ENCODE measurements at regions not wholly inside any gene's neighbourhood (a gene's known extent, or its start where the extent isn't known, plus 50 kb on each side); places are given as distances from the start of the nearest gene placed in this dataset.

DNA sequence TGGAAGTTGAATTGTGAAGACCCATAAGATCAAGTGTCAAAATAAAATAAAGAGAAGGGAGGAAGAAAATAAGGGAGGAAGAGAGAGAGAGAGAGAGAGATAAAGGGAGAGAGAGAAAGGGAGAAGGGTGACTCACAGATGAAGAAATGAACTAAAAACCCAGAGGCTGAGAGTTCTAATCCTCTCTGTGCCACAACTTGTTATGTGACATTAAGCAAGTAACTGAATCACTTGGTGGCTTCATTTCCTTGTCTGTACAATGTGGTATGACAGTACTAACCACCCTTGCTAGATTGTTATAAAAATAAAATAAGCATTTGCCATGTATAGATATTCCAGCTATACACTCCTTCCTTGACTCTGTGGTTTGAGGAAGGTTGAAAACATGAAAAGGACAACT is 189.0 kb upstream of the FRMD6 start:
- TF ChIP-seq POLR2A (IDR thresholded peaks at IDR 0.05) (no peak), POLR2AphosphoS5 (IDR thresholded peaks at IDR 0.05) (no peak)
- TF ChIP-seq, protein P1, sequence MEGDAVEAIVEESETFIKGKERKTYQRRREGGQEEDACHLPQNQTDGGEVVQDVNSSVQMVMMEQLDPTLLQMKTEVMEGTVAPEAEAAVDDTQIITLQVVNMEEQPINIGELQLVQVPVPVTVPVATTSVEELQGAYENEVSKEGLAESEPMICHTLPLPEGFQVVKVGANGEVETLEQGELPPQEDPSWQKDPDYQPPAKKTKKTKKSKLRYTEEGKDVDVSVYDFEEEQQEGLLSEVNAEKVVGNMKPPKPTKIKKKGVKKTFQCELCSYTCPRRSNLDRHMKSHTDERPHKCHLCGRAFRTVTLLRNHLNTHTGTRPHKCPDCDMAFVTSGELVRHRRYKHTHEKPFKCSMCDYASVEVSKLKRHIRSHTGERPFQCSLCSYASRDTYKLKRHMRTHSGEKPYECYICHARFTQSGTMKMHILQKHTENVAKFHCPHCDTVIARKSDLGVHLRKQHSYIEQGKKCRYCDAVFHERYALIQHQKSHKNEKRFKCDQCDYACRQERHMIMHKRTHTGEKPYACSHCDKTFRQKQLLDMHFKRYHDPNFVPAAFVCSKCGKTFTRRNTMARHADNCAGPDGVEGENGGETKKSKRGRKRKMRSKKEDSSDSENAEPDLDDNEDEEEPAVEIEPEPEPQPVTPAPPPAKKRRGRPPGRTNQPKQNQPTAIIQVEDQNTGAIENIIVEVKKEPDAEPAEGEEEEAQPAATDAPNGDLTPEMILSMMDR (IDR thresholded peaks at IDR 0.05): no peak
